ENCODE measurements at regions not wholly inside any gene's neighbourhood (a gene's known extent, or its start where the extent isn't known, plus 50 kb on each side); places are given as distances from the start of the nearest gene placed in this dataset.

- H2AFZ ChIP-seq (ENCODE audit: low read length): peak overlapping the region; percentile 48
- no peak for DNase-seq (ENCODE audit: insufficient read length, low spot score, missing footprints)
- no peaks in the 10 kb centered on the region for H3K9me3 ChIP-seq (ENCODE audit: low read depth, low read length)
- no peaks in the 10 kb centered on the region for H4K20me1 ChIP-seq (ENCODE audit: insufficient read depth, low read length)
- no peak overlapping the region for H3K4me3 ChIP-seq (ENCODE audit: insufficient read depth, low read length)
- H3K4me2 ChIP-seq (ENCODE audit: insufficient read depth, low read length): no peak overlapping the region
- no peaks in the 10 kb centered on the region for H3K79me2 ChIP-seq (ENCODE audit: insufficient read depth, low read length)
- no peaks in the 10 kb centered on the region for H3K27me3 ChIP-seq (ENCODE audit: insufficient read depth, low read length)
- H3K4me1 ChIP-seq (ENCODE audit: insufficient read depth, low read length): peaks cover 25% of the 10 kb centered on the region
- no peak overlapping the region for H3K27ac ChIP-seq (ENCODE audit: low read depth, low read length)
- no peaks in the 10 kb centered on the region for H3K36me3 ChIP-seq (ENCODE audit: insufficient read depth, low read length)
- TF ChIP-seq, protein P1, sequence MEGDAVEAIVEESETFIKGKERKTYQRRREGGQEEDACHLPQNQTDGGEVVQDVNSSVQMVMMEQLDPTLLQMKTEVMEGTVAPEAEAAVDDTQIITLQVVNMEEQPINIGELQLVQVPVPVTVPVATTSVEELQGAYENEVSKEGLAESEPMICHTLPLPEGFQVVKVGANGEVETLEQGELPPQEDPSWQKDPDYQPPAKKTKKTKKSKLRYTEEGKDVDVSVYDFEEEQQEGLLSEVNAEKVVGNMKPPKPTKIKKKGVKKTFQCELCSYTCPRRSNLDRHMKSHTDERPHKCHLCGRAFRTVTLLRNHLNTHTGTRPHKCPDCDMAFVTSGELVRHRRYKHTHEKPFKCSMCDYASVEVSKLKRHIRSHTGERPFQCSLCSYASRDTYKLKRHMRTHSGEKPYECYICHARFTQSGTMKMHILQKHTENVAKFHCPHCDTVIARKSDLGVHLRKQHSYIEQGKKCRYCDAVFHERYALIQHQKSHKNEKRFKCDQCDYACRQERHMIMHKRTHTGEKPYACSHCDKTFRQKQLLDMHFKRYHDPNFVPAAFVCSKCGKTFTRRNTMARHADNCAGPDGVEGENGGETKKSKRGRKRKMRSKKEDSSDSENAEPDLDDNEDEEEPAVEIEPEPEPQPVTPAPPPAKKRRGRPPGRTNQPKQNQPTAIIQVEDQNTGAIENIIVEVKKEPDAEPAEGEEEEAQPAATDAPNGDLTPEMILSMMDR (IDR thresholded peaks at IDR 0.05; ENCODE audit: extremely low read depth, low read depth, low read length): no peak
Observed at GRCh38 chr2:150552041-150552820, 64.8 kb upstream of the RND3 start.

GRCh38 chr2:150549381-150549780 lies 61.9 kb upstream of the RND3 start:
- Histone ChIP-seq H3K79me2 (ENCODE audit: insufficient read depth, low read length) (no peaks in the 10 kb centered on the region), H3K4me3 (ENCODE audit: insufficient read depth, low read length) (no peak overlapping the region), H3K27me3 (ENCODE audit: insufficient read depth, low read length) (no peaks in the 10 kb centered on the region), H2AFZ (ENCODE audit: low read length) (no peak overlapping the region), H3K36me3 (ENCODE audit: insufficient read depth, low read length) (no peaks in the 10 kb centered on the region), H3K9me3 (ENCODE audit: low read depth, low read length) (no peaks in the 10 kb centered on the region), H3K4me2 (ENCODE audit: insufficient read depth, low read length) (no peak overlapping the region), H4K20me1 (ENCODE audit: insufficient read depth, low read length) (no peaks in the 10 kb centered on the region), H3K4me1 (ENCODE audit: insufficient read depth, low read length) (peaks cover 6% of the 10 kb centered on the region), H3K27ac (ENCODE audit: low read depth, low read length) (no peak overlapping the region)
- TF ChIP-seq, protein P1 (IDR thresholded peaks at IDR 0.05; ENCODE audit: extremely low read depth, low read depth, low read length): no peak
- no peak for DNase-seq (ENCODE audit: insufficient read length, low spot score, missing footprints)

DNA sequence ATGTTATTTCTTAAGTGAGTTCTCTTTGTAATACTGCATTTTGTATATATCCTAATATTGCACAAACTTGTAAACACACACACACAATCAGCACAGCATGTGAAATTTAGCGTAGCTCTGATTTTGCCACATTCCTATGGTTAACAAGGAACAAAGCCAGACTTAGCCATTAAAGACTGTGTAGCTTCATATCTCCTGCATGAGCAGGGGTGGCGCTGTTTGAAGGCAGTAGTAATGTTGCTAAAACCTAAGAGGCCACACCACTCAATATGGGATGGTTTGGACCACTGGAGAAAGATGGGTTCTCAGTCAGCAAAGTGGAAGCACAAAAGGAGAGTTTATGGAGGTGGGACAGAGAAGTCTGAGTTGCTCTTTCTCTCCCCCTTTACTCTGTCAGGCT lies 61.1 kb upstream of the RND3 start:
- no peak overlapping the region for H3K4me3 ChIP-seq (ENCODE audit: insufficient read depth, low read length)
- no peak overlapping the region for H3K4me2 ChIP-seq (ENCODE audit: insufficient read depth, low read length)
- H3K36me3 ChIP-seq (ENCODE audit: insufficient read depth, low read length): no peaks in the 10 kb centered on the region
- peaks cover 6% of the 10 kb centered on the region for H3K4me1 ChIP-seq (ENCODE audit: insufficient read depth, low read length)
- no peaks in the 10 kb centered on the region for H3K79me2 ChIP-seq (ENCODE audit: insufficient read depth, low read length)
- DNase-seq (ENCODE audit: insufficient read length, low spot score, missing footprints): peak; percentile 42
- H2AFZ ChIP-seq (ENCODE audit: low read length): peak overlapping the region; percentile 23
- no peaks in the 10 kb centered on the region for H4K20me1 ChIP-seq (ENCODE audit: insufficient read depth, low read length)
- no peaks in the 10 kb centered on the region for H3K27me3 ChIP-seq (ENCODE audit: insufficient read depth, low read length)
- H3K9me3 ChIP-seq (ENCODE audit: low read depth, low read length): no peaks in the 10 kb centered on the region
- H3K27ac ChIP-seq (ENCODE audit: low read depth, low read length): no peak overlapping the region
- TF ChIP-seq, protein P1 (IDR thresholded peaks at IDR 0.05; ENCODE audit: extremely low read depth, low read depth, low read length): peak; percentile 51

GRCh38 chr2:150545916-150546315 lies 58.4 kb upstream of the RND3 start:
- Histone ChIP-seq H3K27me3 (ENCODE audit: insufficient read depth, low read length) (no peaks in the 10 kb centered on the region), H3K79me2 (ENCODE audit: insufficient read depth, low read length) (no peaks in the 10 kb centered on the region), H3K9me3 (ENCODE audit: low read depth, low read length) (no peaks in the 10 kb centered on the region), H4K20me1 (ENCODE audit: insufficient read depth, low read length) (no peaks in the 10 kb centered on the region), H3K4me3 (ENCODE audit: insufficient read depth, low read length) (no peak overlapping the region), H2AFZ (ENCODE audit: low read length) (no peak overlapping the region), H3K4me1 (ENCODE audit: insufficient read depth, low read length) (no peaks in the 10 kb centered on the region), H3K36me3 (ENCODE audit: insufficient read depth, low read length) (no peaks in the 10 kb centered on the region), H3K27ac (ENCODE audit: low read depth, low read length) (no peak overlapping the region), H3K4me2 (ENCODE audit: insufficient read depth, low read length) (no peak overlapping the region)
- TF ChIP-seq, protein P1 (IDR thresholded peaks at IDR 0.05; ENCODE audit: extremely low read depth, low read depth, low read length): no peak
- no peak for DNase-seq (ENCODE audit: insufficient read length, low spot score, missing footprints)

Data from osteoblast (primary cell).